ENCODE measurements at regions not wholly inside any gene's neighbourhood (a gene's known extent, or its start where the extent isn't known, plus 50 kb on each side); places are given as distances from the start of the nearest gene placed in this dataset.
A peak's percentile ranks its signal among the peaks of the same experiment; 100 is the strongest.

- H3K4me3 ChIP-seq (ENCODE audit: low read depth, low read length): no peak overlapping the region
- DNase-seq (ENCODE audit: low read depth): no peak
- TF ChIP-seq, protein P1, sequence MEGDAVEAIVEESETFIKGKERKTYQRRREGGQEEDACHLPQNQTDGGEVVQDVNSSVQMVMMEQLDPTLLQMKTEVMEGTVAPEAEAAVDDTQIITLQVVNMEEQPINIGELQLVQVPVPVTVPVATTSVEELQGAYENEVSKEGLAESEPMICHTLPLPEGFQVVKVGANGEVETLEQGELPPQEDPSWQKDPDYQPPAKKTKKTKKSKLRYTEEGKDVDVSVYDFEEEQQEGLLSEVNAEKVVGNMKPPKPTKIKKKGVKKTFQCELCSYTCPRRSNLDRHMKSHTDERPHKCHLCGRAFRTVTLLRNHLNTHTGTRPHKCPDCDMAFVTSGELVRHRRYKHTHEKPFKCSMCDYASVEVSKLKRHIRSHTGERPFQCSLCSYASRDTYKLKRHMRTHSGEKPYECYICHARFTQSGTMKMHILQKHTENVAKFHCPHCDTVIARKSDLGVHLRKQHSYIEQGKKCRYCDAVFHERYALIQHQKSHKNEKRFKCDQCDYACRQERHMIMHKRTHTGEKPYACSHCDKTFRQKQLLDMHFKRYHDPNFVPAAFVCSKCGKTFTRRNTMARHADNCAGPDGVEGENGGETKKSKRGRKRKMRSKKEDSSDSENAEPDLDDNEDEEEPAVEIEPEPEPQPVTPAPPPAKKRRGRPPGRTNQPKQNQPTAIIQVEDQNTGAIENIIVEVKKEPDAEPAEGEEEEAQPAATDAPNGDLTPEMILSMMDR (conservative IDR thresholded peaks at IDR 0.05; ENCODE audit: low read depth, low read length): no peak
Observed at GRCh38 chr18:39886136-39886535, 2068.9 kb upstream of the PIK3C3 start.

- no peak overlapping the region for H3K4me3 ChIP-seq (ENCODE audit: low read depth, low read length)
- no peak for DNase-seq (ENCODE audit: low read depth)
- TF ChIP-seq, protein P1 (conservative IDR thresholded peaks at IDR 0.05; ENCODE audit: low read depth, low read length): no peak
Observed at GRCh38 chr18:39872651-39873050, 2082.4 kb upstream of the PIK3C3 start.

- TF ChIP-seq, protein P1 (conservative IDR thresholded peaks at IDR 0.05; ENCODE audit: low read depth, low read length): no peak
- H3K4me3 ChIP-seq (ENCODE audit: low read depth, low read length): no peak overlapping the region
- DNase-seq (ENCODE audit: low read depth): peak; percentile 37
Observed at GRCh38 chr18:39871961-39872360, 2083.1 kb upstream of the PIK3C3 start.

DNA sequence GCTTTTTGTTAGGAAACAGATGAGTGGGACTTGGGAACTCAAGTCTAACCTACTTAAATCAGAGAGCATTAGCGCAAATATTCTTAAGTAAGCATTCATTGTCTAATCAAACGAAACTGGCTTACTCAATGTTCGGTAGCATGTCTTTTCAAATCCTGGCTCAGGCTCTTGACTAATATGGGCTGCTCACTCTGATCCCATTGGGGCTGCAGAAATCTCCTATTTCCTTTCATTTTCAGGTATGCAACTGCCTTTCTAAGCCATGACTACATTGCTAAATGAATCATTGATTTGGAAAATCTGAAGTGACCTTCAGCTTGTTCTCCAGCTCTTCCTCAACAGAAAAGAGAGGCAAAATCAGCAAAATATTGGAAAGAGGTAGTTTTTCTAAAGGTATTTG, 2084.4 kb upstream of the PIK3C3 start:
- TF ChIP-seq, protein P1 (conservative IDR thresholded peaks at IDR 0.05; ENCODE audit: low read depth, low read length): no peak
- no peak overlapping the region for H3K4me3 ChIP-seq (ENCODE audit: low read depth, low read length)
- DNase-seq (ENCODE audit: low read depth): peak; percentile 27

DNA sequence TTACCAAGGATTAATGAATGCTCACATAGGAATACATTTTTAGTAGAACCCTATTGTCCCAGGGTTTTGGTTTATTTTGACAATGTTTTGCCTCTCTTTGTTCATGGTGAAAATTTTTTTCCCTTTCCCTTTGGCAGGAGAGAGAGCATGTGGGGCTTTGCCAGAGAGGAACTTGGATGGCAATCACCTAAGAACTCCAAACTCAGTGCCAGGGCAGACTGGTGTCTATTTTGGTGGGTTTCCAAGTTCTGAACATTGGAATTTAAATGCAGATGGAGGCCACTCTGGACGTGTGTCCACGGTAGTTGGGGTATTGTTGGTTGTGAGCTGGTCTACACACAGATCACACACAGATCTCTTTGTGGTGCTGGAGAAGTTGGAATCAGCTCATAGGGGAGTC, 2091.1 kb upstream of the PIK3C3 start:
- TF ChIP-seq, protein P1 (conservative IDR thresholded peaks at IDR 0.05; ENCODE audit: low read depth, low read length): no peak
- no peak for DNase-seq (ENCODE audit: low read depth)

GRCh38 chr18:39862341-39862740, 2092.7 kb upstream of the PIK3C3 start:
- TF ChIP-seq, protein P1 (conservative IDR thresholded peaks at IDR 0.05; ENCODE audit: low read depth, low read length): no peak
- peak; percentile 23 for DNase-seq (ENCODE audit: low read depth)
- H3K4me3 ChIP-seq (ENCODE audit: low read depth, low read length): no peak overlapping the region

More for the DNA sequence above, 2091.1 kb upstream of the PIK3C3 start:
- no peak overlapping the region for H3K4me3 ChIP-seq (ENCODE audit: low read depth, low read length)

GRCh38 chr18:39854291-39854690, 2100.7 kb upstream of the PIK3C3 start:
- no peak for DNase-seq (ENCODE audit: low read depth)
- no peak overlapping the region for H3K4me3 ChIP-seq (ENCODE audit: low read depth, low read length)
- TF ChIP-seq, protein P1 (conservative IDR thresholded peaks at IDR 0.05; ENCODE audit: low read depth, low read length): no peak
